ENCODE measurements at regions not wholly inside any gene's neighbourhood (a gene's known extent, or its start where the extent isn't known, plus 50 kb on each side); places are given as distances from the start of the nearest gene placed in this dataset.
"Not testable (repeated sequence)": the region's sequence is repeated elsewhere in the genome, so short reads cannot be mapped to it uniquely, and the experiment has no call there.

DNA sequence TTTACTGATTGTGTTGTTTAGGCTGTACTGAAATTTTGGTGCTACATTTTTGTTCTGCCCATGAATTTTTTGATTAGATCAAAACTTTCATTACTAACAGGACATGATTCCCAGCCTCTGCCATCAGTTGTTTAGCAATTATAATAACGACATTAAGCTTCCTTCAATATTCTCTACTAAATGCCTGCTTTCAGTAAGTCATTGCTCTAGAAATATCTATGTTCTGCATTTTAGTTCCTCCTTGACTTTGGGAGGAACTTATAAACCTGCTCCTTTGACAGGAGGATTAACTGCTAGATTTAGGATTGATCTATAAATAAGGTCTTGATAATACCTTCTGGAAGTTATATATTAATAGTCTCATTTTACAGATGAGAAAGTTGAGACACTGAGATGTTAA, 269.1 kb downstream of the RAP2B start:
- no peak for DNase-seq (ENCODE audit: insufficient read length, low spot score)
- FAIRE-seq = no peak

DNA sequence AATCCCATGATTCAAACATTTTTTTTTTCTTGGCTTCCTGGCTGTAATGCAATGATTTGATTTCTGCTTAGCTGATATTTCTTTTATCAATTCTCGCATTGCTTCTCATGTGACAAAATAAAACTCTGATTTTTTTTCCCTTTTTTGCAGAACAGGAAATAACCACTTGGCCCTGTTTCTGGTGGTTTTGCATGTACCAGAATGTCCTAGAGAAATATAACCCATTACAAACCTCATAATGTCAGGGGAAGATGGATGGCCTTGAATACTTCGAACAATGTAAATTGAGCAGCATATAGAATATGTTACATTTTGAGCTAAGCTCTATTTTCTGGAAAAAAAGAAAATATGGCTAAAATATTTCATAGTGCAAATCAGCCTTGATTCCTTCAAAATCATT, 275.6 kb downstream of the RAP2B start:
- no peak for FAIRE-seq
- no peak for DNase-seq (ENCODE audit: insufficient read length, low spot score)

DNA sequence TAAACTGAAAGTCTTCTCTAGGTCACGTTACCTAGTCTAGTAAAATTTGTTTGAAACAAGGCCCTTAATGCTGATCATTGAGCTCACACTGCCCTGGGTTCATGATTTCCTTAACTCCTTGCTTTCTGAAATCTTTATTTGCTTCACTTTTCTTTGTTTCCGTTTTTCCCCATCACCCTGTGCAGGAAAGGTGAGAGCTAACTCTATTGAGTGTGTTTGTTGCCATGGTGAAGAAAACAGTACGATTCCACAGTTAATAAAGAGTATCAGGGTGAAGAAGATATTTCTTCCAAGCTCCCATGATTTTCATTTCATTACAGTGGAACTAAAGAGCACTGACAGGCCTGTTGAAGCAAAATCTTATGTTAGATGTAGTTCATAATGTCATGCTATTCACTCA, 276.2 kb downstream of the RAP2B start:
- FAIRE-seq (no peak), DNase-seq (ENCODE audit: insufficient read length, low spot score) (no peak)

GRCh38 chr3:153439780-153440179, 277.8 kb downstream of the RAP2B start:
- no peak for FAIRE-seq
- no peak for DNase-seq (ENCODE audit: insufficient read length, low spot score)

DNA sequence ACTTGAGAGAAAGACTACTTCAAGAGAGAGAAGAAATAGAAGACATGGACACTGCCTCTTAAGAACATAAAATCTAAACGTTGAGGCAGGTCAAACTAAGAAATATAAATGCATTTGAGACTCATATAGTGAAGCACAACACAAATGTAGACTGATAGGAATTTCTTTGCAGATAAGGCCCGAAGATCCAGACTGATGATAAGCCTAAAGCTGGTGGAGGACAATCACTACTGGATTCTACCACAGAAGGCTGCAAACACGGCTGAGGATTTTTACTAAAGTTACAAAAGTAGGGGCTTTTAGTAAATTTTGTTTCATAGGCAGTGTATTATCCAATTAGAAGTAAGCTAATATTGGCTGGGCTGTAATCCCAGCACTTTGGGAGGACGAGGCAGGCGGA, 278.3 kb downstream of the RAP2B start:
- DNase-seq (ENCODE audit: insufficient read length, low spot score) (no peak), FAIRE-seq (no peak)

- no peak for FAIRE-seq
- no peak for DNase-seq (ENCODE audit: insufficient read length, low spot score)
Observed at GRCh38 chr3:153442386-153442785, 280.4 kb downstream of the RAP2B start.

DNA sequence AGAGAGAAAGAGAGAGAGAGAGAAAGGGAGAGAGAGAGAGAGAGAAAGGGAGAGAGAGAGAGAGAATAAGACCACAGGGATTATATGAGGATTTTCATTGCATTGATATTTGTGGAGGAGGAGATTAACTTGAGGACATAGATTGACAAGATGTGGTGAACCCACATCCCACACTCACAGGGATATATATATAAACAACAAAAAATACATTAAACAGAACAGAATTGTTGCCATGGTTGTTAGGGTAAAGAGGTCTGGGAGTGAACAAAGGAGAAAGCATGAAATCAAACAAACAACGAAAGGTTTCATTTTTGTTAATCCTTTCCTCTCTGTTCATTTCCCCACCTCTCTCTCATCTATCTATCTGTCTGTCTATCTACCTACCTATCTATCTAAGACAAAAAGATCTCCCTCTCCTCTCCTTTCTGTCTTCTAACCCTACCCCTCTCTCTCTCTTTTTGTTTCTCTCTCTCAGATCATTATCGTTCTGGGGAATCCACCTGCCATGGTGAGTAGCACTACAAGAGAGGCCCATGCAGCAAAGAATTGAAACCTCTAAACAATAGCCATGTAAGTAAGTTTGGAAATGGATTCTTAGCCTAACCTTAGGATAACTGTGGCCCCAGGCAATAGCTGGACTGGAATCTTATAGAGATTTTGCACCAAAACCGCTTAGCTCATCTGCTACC, 280.9 kb downstream of the RAP2B start:
- DNase-seq (ENCODE audit: insufficient read length, low spot score) = no peak
- FAIRE-seq = no peak

DNA sequence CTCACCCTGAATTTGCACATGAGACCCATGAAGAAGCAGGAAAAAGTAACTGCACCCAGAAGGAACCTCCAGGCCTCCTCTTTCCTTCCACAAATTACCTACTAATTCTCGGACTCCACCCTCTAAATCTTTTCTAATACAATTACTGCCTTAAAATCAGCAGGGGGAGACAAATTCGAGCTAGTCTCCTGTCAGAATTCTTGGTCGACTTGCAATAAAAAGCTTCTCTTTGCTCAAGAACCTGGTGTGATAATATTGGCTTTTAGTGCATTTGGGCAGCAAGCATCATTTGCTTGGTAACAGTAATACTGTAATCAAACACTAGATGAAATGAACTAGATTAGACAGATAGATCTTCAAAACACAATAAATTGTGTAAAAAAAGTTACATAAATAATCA, 281.9 kb downstream of the RAP2B start:
- DNase-seq (ENCODE audit: insufficient read length, low spot score) (no peak), FAIRE-seq (no peak)

DNA sequence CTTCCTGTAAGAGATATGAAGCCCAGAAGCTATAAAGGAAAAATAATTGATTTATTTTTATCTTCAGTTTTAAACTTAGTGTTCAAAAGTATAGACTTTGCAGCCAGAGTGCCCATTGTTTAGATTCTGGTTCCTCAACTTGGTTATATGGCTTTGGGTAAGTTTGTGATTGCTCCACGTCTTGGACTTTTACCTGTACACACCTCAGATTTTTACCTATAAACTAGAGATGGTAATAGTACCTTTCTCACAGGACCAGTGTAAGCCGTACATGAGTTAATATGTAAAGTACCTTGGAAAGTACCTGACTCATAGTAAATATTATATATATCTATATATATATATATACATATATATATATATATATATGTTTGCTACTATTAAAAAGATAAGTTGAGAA, 283.8 kb downstream of the RAP2B start:
- DNase-seq (ENCODE audit: insufficient read length, low spot score) (no peak), FAIRE-seq (no peak)

DNA sequence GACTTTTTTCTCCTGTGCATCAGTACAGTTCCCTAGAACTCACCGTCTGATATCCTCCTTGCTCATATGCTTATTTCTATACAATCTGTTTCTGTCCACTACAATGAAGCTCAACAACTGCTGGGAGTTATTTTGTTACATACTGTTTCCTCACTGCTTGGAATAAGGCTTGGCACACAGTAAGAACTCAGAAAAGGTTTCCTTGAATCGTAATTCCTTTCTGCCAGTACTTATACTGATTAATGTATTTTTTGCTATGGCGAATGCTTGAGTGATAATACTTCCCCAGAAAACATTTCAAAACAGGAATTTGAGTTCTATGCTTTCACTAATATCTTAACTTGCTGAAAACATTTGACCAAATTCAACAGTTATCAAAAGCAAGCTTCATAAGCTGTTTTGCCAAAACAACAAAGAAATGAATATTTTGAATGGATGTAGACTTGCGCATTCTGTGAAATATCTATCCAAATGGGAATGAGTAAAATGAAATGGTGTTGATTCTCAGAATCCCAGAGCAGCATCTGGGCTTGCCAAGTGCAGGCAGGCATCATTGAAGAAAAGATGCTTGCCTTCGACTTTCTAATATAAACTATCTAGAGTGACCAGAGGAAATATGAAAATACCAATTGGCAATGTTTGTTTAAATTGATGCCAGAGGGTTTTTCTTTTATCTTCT, 286.3 kb downstream of the RAP2B start:
- no peak for FAIRE-seq
- no peak for DNase-seq (ENCODE audit: insufficient read length, low spot score)

- FAIRE-seq (no peak), DNase-seq (ENCODE audit: insufficient read length, low spot score) (no peak)
Observed at GRCh38 chr3:153456833-153457545, 295.0 kb downstream of the RAP2B start.

GRCh38 chr3:153458881-153459280, 296.9 kb downstream of the RAP2B start:
- FAIRE-seq (no peak), DNase-seq (ENCODE audit: insufficient read length, low spot score) (no peak)

GRCh38 chr3:153462545-153462944, 300.5 kb downstream of the RAP2B start:
- no peak for DNase-seq (ENCODE audit: insufficient read length, low spot score)
- no peak for FAIRE-seq

- FAIRE-seq = no peak
- no peak for DNase-seq (ENCODE audit: insufficient read length, low spot score)
Observed at GRCh38 chr3:153463895-153464294, 301.9 kb downstream of the RAP2B start.

DNA sequence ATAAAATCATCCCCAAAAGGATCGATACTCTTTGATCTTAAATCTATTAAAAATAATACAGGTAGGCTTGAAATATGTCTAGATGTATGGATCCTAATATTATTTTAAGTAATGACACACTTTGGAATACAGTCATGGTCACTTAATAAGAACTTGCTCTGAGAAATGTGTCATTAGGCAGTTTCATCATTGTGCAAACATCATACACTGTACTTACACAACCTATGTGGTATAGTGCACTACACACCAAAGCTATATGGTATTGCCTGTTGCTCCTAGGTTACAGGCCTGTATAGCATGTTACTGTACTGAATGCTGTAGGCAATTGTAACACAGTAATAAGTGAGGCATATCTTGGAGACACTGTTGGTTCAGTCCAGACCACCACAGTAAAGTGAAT, 307.1 kb downstream of the RAP2B start:
- no peak for FAIRE-seq
- no peak for DNase-seq (ENCODE audit: insufficient read length, low spot score)

GRCh38 chr3:153484842-153485241, 322.8 kb downstream of the RAP2B start:
- FAIRE-seq (no peak), DNase-seq (ENCODE audit: insufficient read length, low spot score) (no peak)

DNA sequence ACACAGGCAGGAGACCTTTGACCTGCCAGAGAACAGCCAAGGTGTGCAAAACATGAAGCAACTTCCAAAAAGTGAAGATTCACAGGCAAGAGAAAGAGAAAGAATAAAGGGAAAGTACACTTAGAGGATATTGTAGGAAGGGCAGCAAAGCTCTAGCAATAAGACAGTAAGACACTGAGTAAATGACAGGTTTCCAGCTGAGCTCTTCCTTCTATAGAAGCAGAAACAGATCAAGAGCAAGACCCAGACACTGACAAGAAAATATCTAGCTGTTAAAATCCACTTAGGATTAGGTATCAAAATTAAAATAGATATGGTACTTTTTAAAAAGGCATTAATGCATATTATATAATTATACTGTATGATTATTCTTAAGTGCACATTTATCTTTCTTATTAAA, 333.4 kb downstream of the RAP2B start:
- FAIRE-seq (no peak), DNase-seq (ENCODE audit: insufficient read length, low spot score) (no peak)

- no peak for DNase-seq (ENCODE audit: insufficient read length, low spot score)
- FAIRE-seq = no peak
Observed at GRCh38 chr3:153502682-153503081, 340.7 kb downstream of the RAP2B start.

GRCh38 chr3:153503873-153504272, 341.8 kb downstream of the RAP2B start:
- no peak for FAIRE-seq
- DNase-seq (ENCODE audit: insufficient read length, low spot score) = no peak

DNA sequence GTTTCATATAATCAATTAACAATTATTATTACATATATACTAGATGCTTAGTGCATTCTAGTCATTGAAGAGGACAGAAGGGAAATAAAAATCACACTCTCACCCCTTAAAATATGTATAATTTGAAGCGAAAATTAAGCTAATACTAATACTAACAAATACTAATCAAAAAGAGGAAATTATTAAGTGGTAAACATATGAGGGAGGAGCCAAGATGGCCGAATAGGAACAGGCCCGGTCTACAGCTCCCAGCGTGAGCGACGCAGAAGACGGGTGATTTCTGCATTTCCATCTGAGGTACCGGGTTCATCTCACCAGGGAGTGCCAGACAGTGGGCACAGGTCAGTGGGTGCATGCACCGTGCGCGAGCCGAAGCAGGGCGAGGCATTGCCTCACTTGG, 344.2 kb downstream of the RAP2B start:
- not testable (repeated sequence) for FAIRE-seq; DNase-seq (ENCODE audit: insufficient read length, low spot score)

- not testable (repeated sequence) for FAIRE-seq; DNase-seq (ENCODE audit: insufficient read length, low spot score)
Observed at GRCh38 chr3:153506686-153507085, 344.7 kb downstream of the RAP2B start.

- DNase-seq (ENCODE audit: insufficient read length, low spot score) (no peak), FAIRE-seq (no peak)
Observed at GRCh38 chr3:153513236-153513635, 351.2 kb downstream of the RAP2B start.
